ENCODE measurements at regions not wholly inside any gene's neighbourhood (a gene's known extent, or its start where the extent isn't known, plus 50 kb on each side); places are given as distances from the start of the nearest gene placed in this dataset.

- DNase-seq (ENCODE audit: low spot score), result no peak
- TF ChIP-seq, protein P1, sequence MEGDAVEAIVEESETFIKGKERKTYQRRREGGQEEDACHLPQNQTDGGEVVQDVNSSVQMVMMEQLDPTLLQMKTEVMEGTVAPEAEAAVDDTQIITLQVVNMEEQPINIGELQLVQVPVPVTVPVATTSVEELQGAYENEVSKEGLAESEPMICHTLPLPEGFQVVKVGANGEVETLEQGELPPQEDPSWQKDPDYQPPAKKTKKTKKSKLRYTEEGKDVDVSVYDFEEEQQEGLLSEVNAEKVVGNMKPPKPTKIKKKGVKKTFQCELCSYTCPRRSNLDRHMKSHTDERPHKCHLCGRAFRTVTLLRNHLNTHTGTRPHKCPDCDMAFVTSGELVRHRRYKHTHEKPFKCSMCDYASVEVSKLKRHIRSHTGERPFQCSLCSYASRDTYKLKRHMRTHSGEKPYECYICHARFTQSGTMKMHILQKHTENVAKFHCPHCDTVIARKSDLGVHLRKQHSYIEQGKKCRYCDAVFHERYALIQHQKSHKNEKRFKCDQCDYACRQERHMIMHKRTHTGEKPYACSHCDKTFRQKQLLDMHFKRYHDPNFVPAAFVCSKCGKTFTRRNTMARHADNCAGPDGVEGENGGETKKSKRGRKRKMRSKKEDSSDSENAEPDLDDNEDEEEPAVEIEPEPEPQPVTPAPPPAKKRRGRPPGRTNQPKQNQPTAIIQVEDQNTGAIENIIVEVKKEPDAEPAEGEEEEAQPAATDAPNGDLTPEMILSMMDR (IDR thresholded peaks at IDR 0.05), result no peak
Measured at GRCh38 chr3:10620833-10621082, 115.4 kb upstream of the ATP2B2 start.

GRCh38 chr3:10623578-10624275 lies 118.3 kb upstream of the ATP2B2 start:
- TF ChIP-seq, protein P1 (IDR thresholded peaks at IDR 0.05), result no peak
- DNase-seq (ENCODE audit: low spot score), result no peak
- H3K4me3 ChIP-seq, result no peak overlapping the region
- H3K27ac ChIP-seq, result no peak overlapping the region

More at GRCh38 chr3:10620833-10621082, 115.4 kb upstream of the ATP2B2 start:
- H3K4me3 ChIP-seq, result no peak overlapping the region
- no peak overlapping the region for H3K27ac ChIP-seq

DNA sequence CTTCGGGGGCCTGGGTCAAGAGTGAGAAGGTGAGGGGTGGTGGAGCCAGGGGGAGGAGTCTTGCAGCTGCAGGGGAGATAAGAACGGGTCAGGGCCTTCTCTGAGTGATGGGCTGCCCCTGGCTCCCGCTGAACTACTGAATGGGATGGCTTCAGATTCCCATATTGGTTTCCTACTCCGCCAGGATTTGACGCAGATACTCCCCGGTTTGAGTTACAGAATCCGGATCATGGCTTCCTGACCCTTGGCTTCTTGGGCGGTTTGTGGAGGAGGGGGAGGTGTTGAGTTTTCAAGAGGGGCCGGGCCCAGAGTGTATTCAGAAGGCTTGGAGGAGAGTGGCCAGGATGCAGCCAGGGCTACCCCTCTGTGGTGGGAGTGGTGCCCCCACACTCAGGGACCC lies 119.9 kb upstream of the ATP2B2 start:
- TF ChIP-seq, protein P1 (IDR thresholded peaks at IDR 0.05), result no peak
- no peak overlapping the region for H3K4me3 ChIP-seq
- H3K27ac ChIP-seq, result no peak overlapping the region
- DNase-seq (ENCODE audit: low spot score), result no peak

- TF ChIP-seq, protein P1 (IDR thresholded peaks at IDR 0.05), result no peak
- no peak for DNase-seq (ENCODE audit: low spot score)
- Histone ChIP-seq H3K27ac (no peak overlapping the region), H3K4me3 (no peak overlapping the region)
Measured at GRCh38 chr3:10627884-10628572, 122.6 kb upstream of the ATP2B2 start.

- TF ChIP-seq, protein P1 (IDR thresholded peaks at IDR 0.05), result no peak
- no peak for DNase-seq (ENCODE audit: low spot score)
- Histone ChIP-seq H3K27ac (no peak overlapping the region), H3K4me3 (no peak overlapping the region)
Measured at GRCh38 chr3:10628891-10629670, 123.7 kb upstream of the ATP2B2 start.

DNA sequence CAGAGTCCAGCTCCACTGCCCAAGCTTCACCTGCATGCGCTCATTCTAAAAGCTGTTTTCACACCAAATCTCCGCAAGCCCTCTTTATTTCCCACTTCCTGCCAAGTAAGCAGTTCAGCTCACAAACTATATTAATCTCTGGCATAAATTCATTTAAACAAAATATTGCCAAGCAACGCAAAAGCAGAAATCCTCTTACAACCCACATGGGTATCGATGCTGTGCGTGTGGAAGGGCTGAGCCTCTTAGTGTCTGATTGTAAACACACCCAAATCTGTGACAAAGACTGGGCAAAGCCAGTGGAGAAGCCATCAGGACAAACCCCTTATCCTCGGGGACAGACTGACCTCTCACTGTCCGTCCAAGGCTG lies 124.3 kb upstream of the ATP2B2 start:
- H3K4me3 ChIP-seq, result no peak overlapping the region
- no peak for DNase-seq (ENCODE audit: low spot score)

More for the DNA sequence above, 124.3 kb upstream of the ATP2B2 start:
- TF ChIP-seq, protein P1 (IDR thresholded peaks at IDR 0.05), result no peak
- no peak overlapping the region for H3K27ac ChIP-seq

Data from coronary artery (tissue), 2 donors.